Upper lobe of right lung (tissue), 1 donor: ENCODE measurements at regions not wholly inside any gene's neighbourhood (a gene's known extent, or its start where the extent isn't known, plus 50 kb on each side); places are given as distances from the start of the nearest gene placed in this dataset.

Experiments
- ATAC-seq: fragments of 200-7000 bp; cut with Tn5 transposase; one replicate; pipeline ENCODE4 v1.9.1; 2020; ENCODE audit warnings: mild to moderate bottlenecking, moderate library complexity
- DNase-seq: peaks from one replicate; pipeline ENCODE4 v3.0.0-alpha.2; 2020
- H3K27ac ChIP-seq: fragments of 200-600 bp; one replicate; pipeline ENCODE4 v1.8.0; 2022
- H3K27me3 ChIP-seq: fragments of 200-600 bp; one replicate; pipeline ENCODE4 v1.8.0; 2022; ENCODE audit warnings: mild to moderate bottlenecking
- H3K36me3 ChIP-seq: fragments of 200-600 bp; one replicate; pipeline ENCODE4 v1.8.0; 2022
- H3K4me1 ChIP-seq: fragments of 200-600 bp; one replicate; pipeline ENCODE4 v1.8.0; 2022
- H3K4me3 ChIP-seq: fragments of 200-600 bp; one replicate; pipeline ENCODE4 v1.8.0; 2022; ENCODE audit warnings: mild to moderate bottlenecking
- H3K9me3 ChIP-seq: fragments of 200-600 bp; one replicate; pipeline ENCODE4 v1.8.0; 2022
- intact Hi-C: fragments of 100-400 bp; cut with DNase I; formaldehyde crosslinking; loops from one replicate; pipeline ENCODE4 v1.11.0; 2022
- TF ChIP-seq, protein P1 (sequence below): fragments of 200-600 bp; IDR thresholded peaks from one replicate; pipeline ENCODE4 v1.8.0; 2022; ENCODE audit warnings: antibody characterized with exemption
- donor health status: DM: no; HTN: yes; CAD: no; lungs with severe emphysema.

GRCh38 chr3:152628496-152628895 is 206.4 kb upstream of the P2RY1 start:
- intact Hi-C loops, result no loop called here
- ATAC-seq (no peak), DNase-seq (no peak)
- no peaks in the 10 kb centered on the region for H3K4me1 ChIP-seq
- no peaks in the 10 kb centered on the region for H3K27me3 ChIP-seq
- H3K36me3 ChIP-seq, result no peaks in the 10 kb centered on the region
- no peak overlapping the region for H3K4me3 ChIP-seq
- H3K9me3 ChIP-seq, result no peaks in the 10 kb centered on the region
- no peak overlapping the region for H3K27ac ChIP-seq
- TF ChIP-seq, protein P1, sequence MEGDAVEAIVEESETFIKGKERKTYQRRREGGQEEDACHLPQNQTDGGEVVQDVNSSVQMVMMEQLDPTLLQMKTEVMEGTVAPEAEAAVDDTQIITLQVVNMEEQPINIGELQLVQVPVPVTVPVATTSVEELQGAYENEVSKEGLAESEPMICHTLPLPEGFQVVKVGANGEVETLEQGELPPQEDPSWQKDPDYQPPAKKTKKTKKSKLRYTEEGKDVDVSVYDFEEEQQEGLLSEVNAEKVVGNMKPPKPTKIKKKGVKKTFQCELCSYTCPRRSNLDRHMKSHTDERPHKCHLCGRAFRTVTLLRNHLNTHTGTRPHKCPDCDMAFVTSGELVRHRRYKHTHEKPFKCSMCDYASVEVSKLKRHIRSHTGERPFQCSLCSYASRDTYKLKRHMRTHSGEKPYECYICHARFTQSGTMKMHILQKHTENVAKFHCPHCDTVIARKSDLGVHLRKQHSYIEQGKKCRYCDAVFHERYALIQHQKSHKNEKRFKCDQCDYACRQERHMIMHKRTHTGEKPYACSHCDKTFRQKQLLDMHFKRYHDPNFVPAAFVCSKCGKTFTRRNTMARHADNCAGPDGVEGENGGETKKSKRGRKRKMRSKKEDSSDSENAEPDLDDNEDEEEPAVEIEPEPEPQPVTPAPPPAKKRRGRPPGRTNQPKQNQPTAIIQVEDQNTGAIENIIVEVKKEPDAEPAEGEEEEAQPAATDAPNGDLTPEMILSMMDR, result no peak

GRCh38 chr3:152629363-152630122 is 205.4 kb upstream of the P2RY1 start:
- H3K27me3 ChIP-seq, result no peaks in the 10 kb centered on the region
- no peaks in the 10 kb centered on the region for H3K36me3 ChIP-seq
- no peaks in the 10 kb centered on the region for H3K4me1 ChIP-seq
- H3K4me3 ChIP-seq, result no peak overlapping the region
- no peak overlapping the region for H3K27ac ChIP-seq
- intact Hi-C loops, result no loop called here
- DNase-seq (no peak), ATAC-seq (no peak)
- no peaks in the 10 kb centered on the region for H3K9me3 ChIP-seq
- TF ChIP-seq, protein P1, result no peak

DNA sequence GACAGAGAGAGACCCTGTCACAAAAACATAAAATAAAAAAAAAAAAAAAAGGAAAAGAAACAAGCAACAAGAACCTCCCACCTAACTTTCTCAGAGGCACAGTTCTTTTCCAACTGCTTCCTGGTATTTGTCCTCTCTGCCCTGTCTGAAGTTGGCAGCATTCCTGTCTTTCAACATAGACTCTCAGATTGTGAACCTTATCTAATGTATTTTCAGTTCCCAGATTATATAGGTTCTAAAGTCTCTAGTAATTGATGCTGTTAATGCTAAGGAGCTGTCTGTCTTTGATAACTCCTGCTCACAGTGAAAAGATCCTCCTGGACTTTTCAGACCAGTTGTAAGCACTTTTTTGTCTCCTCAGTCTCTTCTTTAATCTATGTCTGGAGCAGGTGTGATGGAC is 199.5 kb upstream of the P2RY1 start:
- Histone ChIP-seq H3K27ac (no peak overlapping the region), H3K4me1 (no peaks in the 10 kb centered on the region), H3K9me3 (no peaks in the 10 kb centered on the region), H3K27me3 (no peaks in the 10 kb centered on the region), H3K36me3 (no peaks in the 10 kb centered on the region), H3K4me3 (no peak overlapping the region)
- TF ChIP-seq, protein P1, result no peak
- intact Hi-C loops, result no loop called here
- ATAC-seq, result no peak
- no peak for DNase-seq

- Histone ChIP-seq H3K4me1 (no peaks in the 10 kb centered on the region), H3K36me3 (no peaks in the 10 kb centered on the region), H3K4me3 (no peak overlapping the region), H3K27ac (no peak overlapping the region), H3K27me3 (no peaks in the 10 kb centered on the region), H3K9me3 (no peaks in the 10 kb centered on the region)
- no peak for ATAC-seq
- intact Hi-C loops, result no loop called here
- no peak for DNase-seq
- TF ChIP-seq, protein P1, result no peak
These were observed 198.3 kb upstream of the P2RY1 start for GRCh38 chr3:152636651-152637050.

DNA sequence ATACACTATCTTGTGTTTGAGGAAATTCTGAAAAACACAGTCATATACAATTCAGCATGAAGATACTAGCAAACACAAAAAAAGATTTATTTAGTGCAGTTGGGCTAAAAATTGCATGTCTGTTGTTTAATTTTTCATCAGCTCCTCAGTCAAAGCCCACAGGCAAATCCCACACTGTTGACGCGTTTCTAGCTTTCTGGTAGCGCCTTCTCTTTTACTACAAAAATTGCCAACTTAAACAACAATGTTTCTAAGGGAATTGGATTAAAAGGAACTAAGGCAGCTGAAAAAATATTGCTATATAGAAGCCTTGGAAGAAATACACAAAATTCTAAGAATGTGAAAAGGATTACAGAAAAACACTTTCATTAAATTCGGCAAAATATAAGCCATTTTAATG is 196.7 kb upstream of the P2RY1 start:
- Histone ChIP-seq H3K36me3 (no peaks in the 10 kb centered on the region), H3K9me3 (no peaks in the 10 kb centered on the region), H3K4me1 (no peaks in the 10 kb centered on the region), H3K27me3 (no peaks in the 10 kb centered on the region), H3K27ac (no peak overlapping the region), H3K4me3 (no peak overlapping the region)
- intact Hi-C loops, result no loop called here
- TF ChIP-seq, protein P1, result no peak
- DNase-seq (no peak), ATAC-seq (no peak)
